GM12892 (cell line): ENCODE measurements at regions not wholly inside any gene's neighbourhood (a gene's known extent, or its start where the extent isn't known, plus 50 kb on each side); places are given as distances from the start of the nearest gene placed in this dataset.
"Not testable (repeated sequence)": the region's sequence is repeated elsewhere in the genome, so short reads cannot be mapped to it uniquely, and the experiment has no call there.

Source experiments
- DNase-seq: peaks from one replicate; pipeline ENCODE4 v3.0.0; 2011; ENCODE audit not compliant: insufficient read length
- FAIRE-seq: peaks from 2 replicates; lab custom pipeline; 2011; peaks lifted over from hg19 to GRCh38; lab: Jason Lieb, UNC
- POLR2A ChIP-seq: IDR thresholded peaks from 2 replicates; pipeline ENCODE4 v1.6.1; 2011; ENCODE audit warnings: low read depth, low read length, control low read depth
- POLR2AphosphoS5 ChIP-seq: IDR thresholded peaks from 2 replicates; pipeline ENCODE4 v1.6.1; 2011; ENCODE audit warnings: low read depth, low read length, control low read depth
- TAF1 ChIP-seq: IDR thresholded peaks from 2 replicates; pipeline ENCODE4 v1.6.1; 2011; ENCODE audit warnings: low read depth, mild to moderate bottlenecking, control low read depth, low read length, borderline replicate concordance

DNA sequence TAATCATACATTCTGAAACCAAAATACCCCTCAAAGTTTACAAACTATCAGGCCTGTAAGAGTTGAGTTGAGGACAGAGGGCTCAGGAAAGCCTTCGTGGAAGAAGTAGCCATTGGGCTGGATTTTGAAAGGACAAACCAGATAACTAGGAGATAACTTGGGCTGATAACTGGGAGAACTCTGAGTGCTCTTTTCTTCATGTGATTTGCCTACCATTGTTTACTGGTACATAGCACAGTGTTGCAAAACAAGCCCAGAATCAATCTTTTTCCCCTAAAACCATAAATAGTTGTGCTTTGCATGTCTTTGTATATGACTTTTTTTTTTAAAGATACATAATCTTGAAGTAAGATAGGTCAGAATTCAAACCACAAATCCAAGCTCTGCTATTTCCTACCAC lies 106.7 kb upstream of the ITGB1 start:
- FAIRE-seq (no peak), DNase-seq (no peak)
- TF ChIP-seq POLR2A (no peak), POLR2AphosphoS5 (no peak), TAF1 (no peak)

DNA sequence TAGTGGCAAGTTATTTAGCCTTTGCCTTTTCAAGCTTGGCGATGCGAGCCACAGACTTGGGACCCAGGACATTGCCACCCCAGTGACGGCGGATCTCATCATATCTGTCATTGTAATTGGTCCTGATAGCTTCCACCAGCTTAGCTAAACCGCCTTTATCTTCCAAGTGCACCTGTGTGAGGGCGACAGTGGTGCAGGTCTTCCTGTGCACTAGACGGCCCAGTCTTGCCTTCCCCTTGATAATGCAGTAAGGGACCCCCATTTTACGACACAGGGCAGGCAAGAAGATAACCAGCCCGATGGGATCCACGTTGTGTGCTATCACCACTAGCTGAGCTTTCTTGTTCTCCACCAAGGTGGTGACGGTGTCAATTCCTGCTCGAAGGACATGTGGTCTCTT lies 99.6 kb upstream of the ITGB1 start:
- TF ChIP-seq POLR2A (no peak), TAF1 (no peak), POLR2AphosphoS5 (no peak)
- FAIRE-seq, result no peak
- no peak for DNase-seq

DNA sequence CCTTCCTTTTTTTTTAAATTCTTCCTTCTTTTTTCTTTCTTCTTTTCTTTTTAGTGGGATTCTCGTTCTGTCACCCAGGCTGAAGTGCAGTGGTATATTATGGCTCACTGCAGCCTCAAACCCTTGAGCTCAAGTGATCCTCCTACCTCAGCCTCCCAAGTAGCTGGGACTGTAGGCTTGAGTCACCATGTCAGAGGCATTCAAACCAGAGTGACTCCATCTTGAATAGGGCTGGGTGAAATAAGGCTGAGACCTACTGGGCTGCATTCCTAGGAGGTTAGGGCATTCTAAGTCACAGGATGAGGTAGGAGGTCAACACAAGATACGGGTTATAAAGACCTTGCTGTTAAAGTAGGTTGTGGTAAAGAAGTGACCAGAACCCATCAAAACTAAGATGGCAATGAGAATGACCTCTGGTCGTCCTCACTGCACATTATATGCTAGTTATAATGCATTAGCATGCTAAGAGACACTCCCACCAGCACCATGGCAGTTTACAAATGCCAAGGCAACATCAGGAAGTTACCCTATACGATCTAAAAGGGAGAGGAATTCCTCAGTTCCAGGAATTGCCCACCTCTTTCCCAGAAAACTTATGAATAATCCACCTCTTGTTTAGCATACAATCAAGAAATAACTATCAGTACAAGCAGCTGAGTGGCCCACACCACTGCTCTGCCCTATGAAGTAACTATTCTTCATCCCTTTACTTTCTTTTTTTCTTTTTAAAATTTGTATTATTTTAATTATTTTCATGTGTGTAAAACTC lies 99.0 kb upstream of the ITGB1 start:
- TF ChIP-seq POLR2A (no peak), TAF1 (no peak), POLR2AphosphoS5 (no peak)
- no peak for FAIRE-seq
- no peak for DNase-seq

DNA sequence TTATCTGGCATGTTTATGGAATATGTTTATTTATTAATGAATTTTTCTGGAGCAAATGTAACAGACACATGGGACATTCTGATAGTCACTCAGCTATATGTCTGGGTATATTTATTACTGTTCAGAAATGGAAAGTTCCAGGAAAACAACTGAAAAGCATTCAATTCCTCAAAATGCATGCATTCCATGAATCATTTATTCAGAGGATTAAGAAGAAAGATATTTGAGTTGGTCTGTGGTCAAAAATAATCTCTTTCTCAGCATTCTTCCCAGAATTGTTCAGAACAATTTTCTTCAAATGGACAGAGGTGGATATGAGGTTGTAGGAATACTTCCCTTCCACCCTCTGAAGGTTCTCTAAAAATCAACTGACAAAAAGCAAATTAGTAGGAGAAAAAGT lies 97.6 kb upstream of the ITGB1 start:
- FAIRE-seq (no peak), DNase-seq (no peak)
- no peak for TF ChIP-seq TAF1
- TF ChIP-seq POLR2AphosphoS5, result no peak
- no peak for TF ChIP-seq POLR2A

DNA sequence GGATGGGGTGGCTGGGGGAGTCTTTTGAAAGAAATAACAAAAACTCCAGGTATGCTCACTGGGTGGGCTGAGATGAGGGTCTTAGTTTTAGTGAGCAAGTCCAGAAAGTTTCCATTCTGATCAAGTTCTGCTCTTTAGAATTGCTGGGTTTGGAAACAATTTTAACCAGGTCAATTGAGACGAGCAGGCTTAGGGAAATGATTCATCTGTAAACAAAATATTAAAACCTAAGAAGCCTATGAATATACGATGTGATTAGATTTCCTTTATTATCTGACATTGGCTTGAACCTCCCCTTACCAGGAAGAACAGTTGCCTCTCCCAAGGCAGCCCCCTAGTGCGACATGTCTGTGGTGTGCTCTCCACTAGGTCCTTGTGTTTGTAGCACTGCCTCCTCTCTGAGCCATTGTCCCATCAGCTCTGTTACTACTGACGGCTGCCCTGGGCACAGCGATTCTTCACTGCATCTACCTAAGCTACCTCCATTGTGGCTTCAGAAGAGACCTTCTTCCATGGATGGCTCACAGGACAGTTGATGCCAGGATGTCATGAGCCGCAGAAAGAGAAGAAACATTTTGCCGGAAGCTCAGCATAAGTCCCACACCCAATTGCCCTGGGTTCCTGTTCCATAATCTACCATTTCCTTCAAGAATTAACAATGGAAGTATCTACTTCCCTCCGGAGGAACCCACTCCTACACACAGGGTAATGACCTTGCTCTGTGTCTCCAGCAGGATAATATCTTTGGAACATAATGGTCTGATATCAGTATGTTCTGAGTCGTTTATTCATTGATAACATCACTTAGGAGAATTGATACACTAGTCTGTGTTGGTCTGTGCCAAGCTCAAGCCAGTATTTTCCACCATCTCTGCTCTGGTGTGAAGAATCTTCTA lies 95.1 kb upstream of the ITGB1 start:
- no peak for FAIRE-seq
- no peak for DNase-seq
- TF ChIP-seq POLR2A (no peak), POLR2AphosphoS5 (no peak), TAF1 (no peak)

DNA sequence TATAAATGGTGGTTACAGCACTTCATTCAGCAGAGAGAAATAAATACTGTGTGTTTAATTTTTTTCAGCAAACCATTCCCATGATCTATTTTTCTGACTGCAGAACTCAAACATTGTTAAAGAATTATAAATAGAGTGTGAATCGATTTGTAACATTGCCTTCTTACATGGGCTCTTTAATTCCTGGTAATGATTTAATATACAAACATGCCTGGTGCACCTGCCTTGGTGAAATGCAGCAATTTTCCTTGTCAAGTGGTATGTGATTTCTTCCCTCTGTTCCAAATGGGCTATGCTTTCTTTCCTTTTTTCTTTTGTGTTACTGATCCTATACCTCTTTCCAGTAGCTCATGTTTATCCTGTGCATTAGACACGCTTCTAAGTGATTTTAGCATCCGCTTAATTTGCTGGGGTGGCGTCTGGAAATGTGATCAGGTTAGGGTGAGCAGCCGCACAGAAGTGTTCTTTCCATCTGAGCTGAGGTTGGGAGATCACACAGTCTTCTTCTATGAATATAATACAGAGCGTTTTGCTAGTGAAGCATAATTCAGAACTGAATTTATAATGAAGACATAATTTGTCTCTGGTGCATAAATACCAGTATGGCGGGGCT lies 94.3 kb upstream of the ITGB1 start:
- DNase-seq, result no peak
- TF ChIP-seq POLR2A (no peak), POLR2AphosphoS5 (no peak)
- FAIRE-seq, result no peak

DNA sequence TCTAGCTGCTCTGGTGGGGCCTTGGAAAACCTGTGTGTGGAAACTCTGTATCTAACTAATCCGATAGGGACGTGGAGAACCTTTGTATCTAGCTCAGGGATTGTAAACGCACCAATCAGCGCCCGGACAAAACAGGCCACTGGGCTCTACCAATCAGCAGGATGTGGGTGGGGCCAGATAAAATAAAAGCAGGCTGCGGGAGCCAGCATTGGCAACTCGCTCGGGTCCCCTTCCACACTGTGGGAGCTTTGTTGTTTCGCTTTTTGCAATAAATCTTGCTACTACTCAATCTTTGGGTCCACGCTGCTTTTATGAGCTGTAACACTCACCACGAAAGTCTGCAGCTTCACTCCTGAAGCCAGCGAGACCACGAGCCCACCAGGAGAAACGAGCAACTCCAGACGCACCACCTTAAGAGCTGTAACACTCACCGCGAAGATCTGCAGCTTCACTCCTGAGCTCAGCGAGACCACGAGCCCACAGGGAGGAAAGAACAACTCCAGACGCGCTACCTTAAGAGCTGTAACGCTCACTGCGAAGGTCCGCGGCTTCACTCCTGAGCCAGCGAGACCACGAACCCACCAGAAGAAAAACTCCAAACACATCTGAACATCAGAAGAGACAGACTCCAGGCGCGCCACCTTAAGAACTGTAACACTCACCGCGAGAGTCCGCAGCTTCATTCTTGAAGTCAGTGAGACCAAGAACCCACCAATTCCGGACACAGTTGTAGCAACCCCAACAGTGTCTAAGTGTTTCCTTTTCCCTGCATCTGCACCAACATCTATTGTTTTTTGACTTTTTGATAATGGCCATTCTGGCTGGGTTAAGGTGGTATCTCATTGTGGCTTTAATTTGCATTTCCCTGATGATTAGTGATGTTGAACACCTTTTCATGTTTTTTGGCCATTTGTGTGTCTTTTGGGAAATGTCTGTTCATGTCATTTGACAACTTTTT lies 92.2 kb upstream of the ITGB1 start:
- FAIRE-seq, DNase-seq: not testable (repeated sequence)

DNA sequence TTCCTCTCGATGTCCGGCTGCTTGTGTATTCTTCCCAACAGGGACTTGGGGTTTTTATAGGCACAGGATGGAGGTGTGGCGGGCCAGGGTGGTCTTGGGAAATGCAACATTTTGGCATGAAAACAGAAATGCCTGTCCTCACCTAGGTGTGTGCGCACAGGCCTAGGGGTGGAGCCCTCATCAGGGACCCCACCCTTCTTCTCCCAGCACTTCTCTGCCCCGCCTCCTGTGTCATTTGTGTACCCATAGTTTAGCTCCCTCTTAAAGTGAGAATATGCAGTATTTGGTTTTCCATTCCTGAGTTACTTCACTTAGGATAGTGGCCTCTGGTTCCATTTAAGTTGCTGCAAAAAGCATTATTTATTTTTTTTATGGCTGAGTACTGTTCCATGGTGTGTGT lies 90.2 kb upstream of the ITGB1 start:
- no peak for FAIRE-seq

DNA sequence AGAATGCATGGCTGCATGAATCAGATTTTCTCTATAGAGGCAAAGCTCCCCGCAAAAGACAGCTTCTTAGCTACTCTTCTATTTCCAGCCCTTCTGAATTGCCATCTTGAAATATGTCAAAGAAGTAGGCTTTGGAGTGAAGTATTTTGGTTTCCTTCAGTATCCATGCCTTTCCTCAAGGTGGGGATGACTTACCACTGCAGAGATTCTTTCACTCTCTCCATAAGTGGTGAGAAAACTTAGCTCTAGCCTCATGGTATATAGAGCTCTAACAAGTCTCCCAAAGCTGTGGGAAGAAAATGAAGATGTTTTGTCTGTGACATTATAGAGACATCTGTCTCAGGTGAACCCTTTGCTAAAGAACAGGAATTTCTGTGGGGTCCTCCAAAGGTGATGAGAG lies 89.6 kb upstream of the ITGB1 start:
- no peak for FAIRE-seq
- TF ChIP-seq TAF1, result no peak
- TF ChIP-seq POLR2A, result no peak
- TF ChIP-seq POLR2AphosphoS5, result no peak
- no peak for DNase-seq

More for the DNA sequence above, 90.2 kb upstream of the ITGB1 start:
- DNase-seq, result no peak
- TF ChIP-seq POLR2AphosphoS5 (no peak), POLR2A (no peak), TAF1 (no peak)

DNA sequence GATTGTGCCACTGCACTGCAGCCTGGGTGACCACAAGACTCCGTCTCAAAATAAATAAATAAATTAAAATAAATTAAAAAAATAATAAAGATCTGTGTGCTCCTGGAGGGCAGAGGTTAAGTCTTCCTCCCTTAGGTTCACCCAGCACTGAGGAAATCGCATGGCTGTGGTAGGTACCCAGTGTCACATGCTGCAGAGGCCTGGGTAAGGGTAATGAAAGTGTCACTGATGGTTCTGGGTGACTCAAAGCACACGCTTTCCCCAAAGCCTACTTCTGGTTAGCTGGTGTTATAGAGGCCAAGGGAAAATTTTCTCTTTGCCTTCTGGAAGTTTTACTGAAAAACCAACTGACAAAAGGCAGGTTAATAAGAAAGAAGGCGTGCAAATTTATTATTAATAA lies 88.8 kb upstream of the ITGB1 start:
- TF ChIP-seq TAF1, result no peak
- no peak for TF ChIP-seq POLR2AphosphoS5
- TF ChIP-seq POLR2A, result no peak
- DNase-seq (no peak), FAIRE-seq (no peak)

DNA sequence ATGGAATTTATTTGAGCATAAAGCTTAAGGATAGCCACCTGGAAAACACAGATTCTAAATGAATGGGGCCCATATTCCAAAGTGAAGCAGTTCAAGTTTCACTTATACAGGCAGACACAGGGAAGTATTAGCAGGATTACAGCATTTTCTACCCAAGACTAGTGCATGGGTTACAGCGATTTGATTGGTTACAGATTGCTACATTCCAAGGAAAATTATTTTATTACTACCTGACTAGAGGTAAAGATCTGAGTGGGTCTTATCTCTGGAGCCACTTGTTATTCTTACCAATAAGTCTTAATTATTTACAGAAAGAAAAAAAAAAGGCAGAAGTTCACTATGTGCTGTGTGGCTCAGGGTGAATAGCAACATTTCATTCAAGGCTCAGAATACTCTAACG lies 87.4 kb upstream of the ITGB1 start:
- FAIRE-seq (no peak), DNase-seq (no peak)
- TF ChIP-seq TAF1 (no peak), POLR2A (no peak), POLR2AphosphoS5 (no peak)

DNA sequence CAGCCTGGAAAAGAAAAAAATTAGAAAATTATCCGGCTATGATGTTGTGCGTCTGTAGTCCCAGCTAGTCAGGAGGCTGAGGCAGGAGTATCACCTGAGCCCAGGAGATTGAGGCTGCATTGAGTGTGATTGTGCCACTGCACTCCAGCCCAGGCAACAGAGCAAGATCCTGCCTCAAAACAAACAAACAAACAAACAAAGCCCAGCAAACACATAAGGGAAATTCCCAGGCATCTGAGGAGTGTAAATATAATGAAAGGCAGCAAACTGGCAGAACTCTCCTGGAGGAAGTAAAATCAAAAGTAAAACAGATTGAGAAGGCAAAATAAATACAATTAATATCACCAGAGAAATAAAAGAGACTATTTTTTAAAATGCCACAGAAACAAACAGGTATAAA lies 84.5 kb upstream of the ITGB1 start:
- DNase-seq, result no peak
- TF ChIP-seq TAF1 (no peak), POLR2A (no peak), POLR2AphosphoS5 (no peak)
- FAIRE-seq, result no peak
